ENCODE measurements at regions not wholly inside any gene's neighbourhood (a gene's known extent, or its start where the extent isn't known, plus 50 kb on each side); places are given as distances from the start of the nearest gene placed in this dataset.
A peak's percentile ranks its signal among the peaks of the same experiment; 100 is the strongest.

- TF ChIP-seq CTCF (IDR thresholded peaks at IDR 0.05; ENCODE audit: low read length, missing control alignments): peak; percentile 22
Observed at GRCh38 chr17:69723741-69724140, 309.2 kb downstream of the MAP2K6 start.

GRCh38 chr17:69724238-69724637 is 309.7 kb downstream of the MAP2K6 start:
- no peak for TF ChIP-seq CTCF (IDR thresholded peaks at IDR 0.05; ENCODE audit: low read length, missing control alignments)
- DNase-seq (ENCODE audit: low read depth): no peak
- no peak overlapping the region for H3K4me3 ChIP-seq (replicated peaks; ENCODE audit: low read depth, low read length)

More at GRCh38 chr17:69723741-69724140, 309.2 kb downstream of the MAP2K6 start:
- H3K4me3 ChIP-seq (replicated peaks; ENCODE audit: low read depth, low read length): no peak overlapping the region
- DNase-seq (ENCODE audit: low read depth): peak; percentile 21

- TF ChIP-seq CTCF (IDR thresholded peaks at IDR 0.05; ENCODE audit: low read length, missing control alignments): no peak
Observed at GRCh38 chr17:69725146-69725545, 310.6 kb downstream of the MAP2K6 start.

GRCh38 chr17:69728816-69729215 is 314.3 kb downstream of the MAP2K6 start:
- H3K4me3 ChIP-seq (replicated peaks; ENCODE audit: low read depth, low read length): no peak overlapping the region
- no peak for DNase-seq (ENCODE audit: low read depth)
- no peak for TF ChIP-seq CTCF (IDR thresholded peaks at IDR 0.05; ENCODE audit: low read length, missing control alignments)

More at GRCh38 chr17:69725146-69725545, 310.6 kb downstream of the MAP2K6 start:
- no peak for DNase-seq (ENCODE audit: low read depth)
- H3K4me3 ChIP-seq (replicated peaks; ENCODE audit: low read depth, low read length): no peak overlapping the region

GRCh38 chr17:69729944-69730343 is 315.4 kb downstream of the MAP2K6 start:
- no peak overlapping the region for H3K4me3 ChIP-seq (replicated peaks; ENCODE audit: low read depth, low read length)
- DNase-seq (ENCODE audit: low read depth): peak; percentile 15
- TF ChIP-seq CTCF (IDR thresholded peaks at IDR 0.05; ENCODE audit: low read length, missing control alignments): no peak

GRCh38 chr17:69732272-69732918 is 317.9 kb downstream of the MAP2K6 start:
- DNase-seq (ENCODE audit: low read depth): no peak
- H3K4me3 ChIP-seq (replicated peaks; ENCODE audit: low read depth, low read length): no peak overlapping the region
- TF ChIP-seq CTCF (IDR thresholded peaks at IDR 0.05; ENCODE audit: low read length, missing control alignments): no peak

Data from fibroblast of pulmonary artery (primary cell).